HFF-Myc (cell line): ENCODE measurements at regions not wholly inside any gene's neighbourhood (a gene's known extent, or its start where the extent isn't known, plus 50 kb on each side); places are given as distances from the start of the nearest gene placed in this dataset.

Source experiments
- DNase-seq: peaks from one replicate; pipeline ENCODE4 v3.0.0-alpha.2; 2011; ENCODE audit warnings: low read depth; ENCODE audit errors: extremely low read depth
- H3K4me3 ChIP-seq: replicated peaks from 2 replicates; pipeline ENCODE4 v1.5.1; 2011; ENCODE audit warnings: low read depth, mild to moderate bottlenecking, control low read depth, low read length
- CTCF ChIP-seq: IDR thresholded peaks from 2 replicates; pipeline ENCODE4 v1.5.1; 2012; ENCODE audit warnings: mild to moderate bottlenecking, low read depth, low read length, control low read depth; ENCODE audit errors: missing control alignments

GRCh38 chr2:53452957-53453748 lies 314.5 kb upstream of the CHAC2 start:
- DNase-seq, result no peak
- no peak for TF ChIP-seq CTCF
- H3K4me3 ChIP-seq, result no peak overlapping the region

- no peak for TF ChIP-seq CTCF
- DNase-seq, result no peak
- no peak overlapping the region for H3K4me3 ChIP-seq
These were observed 315.2 kb upstream of the CHAC2 start for GRCh38 chr2:53452400-53452799.

- DNase-seq, result no peak
- TF ChIP-seq CTCF, result no peak
- H3K4me3 ChIP-seq, result no peak overlapping the region
These were observed 316.7 kb upstream of the CHAC2 start for GRCh38 chr2:53450923-53451322.

- H3K4me3 ChIP-seq, result no peak overlapping the region
- no peak for TF ChIP-seq CTCF
- DNase-seq, result no peak
These were observed 319.0 kb upstream of the CHAC2 start for GRCh38 chr2:53448591-53448990.

GRCh38 chr2:53448086-53448485 lies 319.5 kb upstream of the CHAC2 start:
- no peak for DNase-seq
- TF ChIP-seq CTCF, result no peak
- no peak overlapping the region for H3K4me3 ChIP-seq

GRCh38 chr2:53445383-53446070 lies 322.1 kb upstream of the CHAC2 start:
- no peak overlapping the region for H3K4me3 ChIP-seq
- TF ChIP-seq CTCF, result no peak

More at GRCh38 chr2:53445383-53446070, 322.1 kb upstream of the CHAC2 start:
- DNase-seq, result no peak
